BJ (cell line): ENCODE measurements at regions not wholly inside any gene's neighbourhood (a gene's known extent, or its start where the extent isn't known, plus 50 kb on each side); places are given as distances from the start of the nearest gene placed in this dataset.

Experiments used
- CTCF ChIA-PET: fragments of 350-600 bp; formaldehyde crosslinking; extraction: SDS; loops from one replicate; lab custom pipeline; 2021; ENCODE audit warnings: antibody characterized with exemption, inconsistent platforms; lab: Yijun Ruan, JAX
- POLR2A ChIA-PET: fragments of 300-600 bp; sonication (Branson Sonifier 250); formaldehyde crosslinking; extraction: SDS; loops from one replicate; lab custom pipeline; 2021; ENCODE audit warnings: antibody characterized with exemption; lab: Charles Lee
- DNase-seq: peaks from one replicate; pipeline ENCODE4 v3.0.0-alpha.2; 2011; ENCODE audit warnings: low read depth
- H3K27me3 ChIP-seq: 2 replicates; pipeline ENCODE4 v1.6.0; 2011; ENCODE audit warnings: low read length; ENCODE audit not compliant: control insufficient read depth, insufficient read depth
- H3K36me3 ChIP-seq: 2 replicates; pipeline ENCODE4 v1.5.1; 2011; ENCODE audit warnings: low read length; ENCODE audit not compliant: control insufficient read depth, insufficient read depth
- H3K4me3 ChIP-seq: 2 replicates; pipeline ENCODE4 v1.5.1; 2011; ENCODE audit warnings: low read depth, mild to moderate bottlenecking, control low read depth, low read length
- TF ChIP-seq, protein P1 (sequence below): IDR thresholded peaks from 2 replicates; pipeline ENCODE4 v1.5.1; 2011; ENCODE audit warnings: low read depth, mild to moderate bottlenecking, control low read depth, inconsistent platforms, low read length, moderate library complexity; ENCODE audit not compliant: insufficient read depth

DNA sequence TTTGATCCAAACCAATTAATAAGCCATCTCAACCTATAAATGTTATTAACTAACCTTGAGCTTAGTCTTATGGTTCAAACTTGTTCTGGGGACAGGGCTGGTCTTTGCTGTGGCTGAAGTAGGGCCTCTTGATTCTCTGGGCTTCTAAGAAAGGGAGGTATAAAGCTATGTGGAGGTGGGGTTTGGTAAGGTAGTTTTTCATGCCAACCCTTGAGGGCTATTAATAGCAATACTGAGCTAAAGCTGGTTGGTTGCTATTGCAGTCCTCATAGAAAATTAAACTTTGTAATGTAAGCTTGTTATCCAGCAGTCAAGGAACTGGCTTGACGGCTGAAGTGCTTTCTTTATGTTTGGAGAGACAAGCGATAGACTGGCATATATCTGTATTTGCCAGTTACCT, 112.1 kb downstream of the RND3 start:
- ChIA-PET CTCF (no interaction called here), POLR2A (no interaction called here)
- no peaks in the 10 kb centered on the region for H3K27me3 ChIP-seq
- no peaks in the 10 kb centered on the region for H3K36me3 ChIP-seq
- no peak overlapping the region for H3K4me3 ChIP-seq
- TF ChIP-seq, protein P1, sequence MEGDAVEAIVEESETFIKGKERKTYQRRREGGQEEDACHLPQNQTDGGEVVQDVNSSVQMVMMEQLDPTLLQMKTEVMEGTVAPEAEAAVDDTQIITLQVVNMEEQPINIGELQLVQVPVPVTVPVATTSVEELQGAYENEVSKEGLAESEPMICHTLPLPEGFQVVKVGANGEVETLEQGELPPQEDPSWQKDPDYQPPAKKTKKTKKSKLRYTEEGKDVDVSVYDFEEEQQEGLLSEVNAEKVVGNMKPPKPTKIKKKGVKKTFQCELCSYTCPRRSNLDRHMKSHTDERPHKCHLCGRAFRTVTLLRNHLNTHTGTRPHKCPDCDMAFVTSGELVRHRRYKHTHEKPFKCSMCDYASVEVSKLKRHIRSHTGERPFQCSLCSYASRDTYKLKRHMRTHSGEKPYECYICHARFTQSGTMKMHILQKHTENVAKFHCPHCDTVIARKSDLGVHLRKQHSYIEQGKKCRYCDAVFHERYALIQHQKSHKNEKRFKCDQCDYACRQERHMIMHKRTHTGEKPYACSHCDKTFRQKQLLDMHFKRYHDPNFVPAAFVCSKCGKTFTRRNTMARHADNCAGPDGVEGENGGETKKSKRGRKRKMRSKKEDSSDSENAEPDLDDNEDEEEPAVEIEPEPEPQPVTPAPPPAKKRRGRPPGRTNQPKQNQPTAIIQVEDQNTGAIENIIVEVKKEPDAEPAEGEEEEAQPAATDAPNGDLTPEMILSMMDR, result no peak
- no peak for DNase-seq

GRCh38 chr2:150374492-150374891, 113.0 kb downstream of the RND3 start:
- CTCF ChIA-PET, result no interaction called here
- POLR2A ChIA-PET, result no interaction called here
- H3K4me3 ChIP-seq, result no peak overlapping the region
- TF ChIP-seq, protein P1, result no peak
- no peaks in the 10 kb centered on the region for H3K36me3 ChIP-seq
- H3K27me3 ChIP-seq, result no peaks in the 10 kb centered on the region
- no peak for DNase-seq

DNA sequence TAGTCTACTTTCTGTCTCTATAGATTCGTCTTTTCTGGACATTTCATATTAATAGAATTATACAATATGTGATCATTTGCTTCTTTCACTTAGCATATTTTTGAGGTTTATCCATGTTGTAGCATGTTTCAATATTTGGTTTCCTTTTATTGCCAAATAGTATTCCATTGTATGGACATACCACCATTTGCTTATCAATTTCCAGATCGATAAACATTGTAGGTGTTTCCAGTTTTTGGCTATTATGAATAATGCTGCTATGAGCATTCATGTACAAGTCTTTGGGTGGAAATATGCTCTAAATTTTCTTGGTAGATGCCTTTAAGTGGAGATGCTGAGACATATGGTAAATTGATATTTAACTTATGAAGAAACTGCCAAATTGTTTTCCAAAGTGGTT, 114.1 kb downstream of the RND3 start:
- Histone ChIP-seq H3K27me3 (no peaks in the 10 kb centered on the region), H3K36me3 (no peaks in the 10 kb centered on the region), H3K4me3 (no peak overlapping the region)
- no peak for DNase-seq
- TF ChIP-seq, protein P1, result no peak
- POLR2A ChIA-PET, result no interaction called here
- CTCF ChIA-PET, result interaction anchor here (1.0 kb wide), 1 partner anchor 12 kb away, joined by 3 read pairs; no protein-coding TSS in a partner anchor

DNA sequence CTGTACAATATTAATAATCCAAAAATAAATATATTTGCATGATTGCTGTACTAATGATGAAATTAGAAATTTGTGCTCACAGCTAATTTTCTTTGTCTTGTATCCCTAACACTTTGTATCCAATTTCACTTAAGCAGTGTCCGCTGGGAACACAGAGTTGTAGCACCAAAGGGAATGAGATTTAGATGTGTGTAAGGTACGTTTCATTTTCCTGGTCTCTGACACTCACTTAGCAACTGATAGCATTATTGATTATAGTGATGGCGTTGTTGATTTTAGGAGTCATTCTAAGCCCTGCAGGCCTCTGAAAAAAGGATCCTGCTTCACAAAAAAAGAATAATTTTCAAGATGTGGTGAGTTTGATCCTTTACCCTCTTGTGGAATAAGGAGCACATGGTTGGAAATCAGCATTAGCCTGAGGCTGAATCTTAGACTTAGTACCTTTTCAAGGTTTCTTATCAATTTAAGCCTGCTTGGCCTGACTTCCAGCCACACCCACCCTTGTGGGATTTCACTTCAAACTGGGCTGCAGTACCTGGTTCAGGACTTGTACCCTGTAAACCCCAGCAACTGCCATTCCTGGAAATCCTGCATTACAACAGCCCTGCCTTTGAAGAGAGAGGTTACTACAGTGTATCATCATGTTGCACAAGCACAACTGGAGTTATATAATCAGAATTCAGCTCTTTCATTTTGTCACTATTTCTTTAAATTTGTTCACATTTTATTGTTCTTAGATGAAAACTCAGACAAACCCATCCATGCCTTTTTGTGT, 116.2 kb downstream of the RND3 start:
- H3K4me3 ChIP-seq, result no peak overlapping the region
- TF ChIP-seq, protein P1, result no peak
- no peaks in the 10 kb centered on the region for H3K36me3 ChIP-seq
- no peak for DNase-seq
- POLR2A ChIA-PET, result interaction anchor here (0.6 kb wide), 1 partner anchor 820 kb away, joined by 3 read pairs; no protein-coding TSS in a partner anchor
- CTCF ChIA-PET, result no interaction called here
- no peaks in the 10 kb centered on the region for H3K27me3 ChIP-seq

DNA sequence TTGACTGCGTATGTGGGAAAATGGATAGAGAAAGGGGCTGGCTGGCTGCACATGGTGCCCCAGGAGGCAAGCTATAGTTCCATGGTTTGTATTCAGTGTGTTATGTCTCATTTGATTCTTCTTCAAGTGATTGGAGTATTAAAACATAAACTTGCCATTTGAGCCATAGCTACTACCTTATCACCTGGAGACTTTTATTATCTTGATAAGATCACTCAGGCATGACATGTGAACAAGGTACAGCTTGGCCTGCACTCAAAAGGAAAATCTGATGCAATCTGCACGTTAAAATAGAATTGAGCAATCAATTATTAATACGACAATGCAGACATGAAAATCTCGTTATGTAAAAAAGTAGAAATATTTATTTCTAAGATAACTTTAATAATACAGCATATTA, 116.9 kb downstream of the RND3 start:
- H3K36me3 ChIP-seq, result no peaks in the 10 kb centered on the region
- H3K27me3 ChIP-seq, result no peaks in the 10 kb centered on the region
- ChIA-PET POLR2A (no interaction called here), CTCF (interaction anchor here (0.7 kb wide), 1 partner anchor 893 kb away, joined by 4 read pairs; no protein-coding TSS in a partner anchor)
- DNase-seq, result no peak
- TF ChIP-seq, protein P1, result no peak
- no peak overlapping the region for H3K4me3 ChIP-seq
